DMS114 treated with DMSO at 0.1 percent for 48 hours (cell line): ENCODE measurements at regions not wholly inside any gene's neighbourhood (a gene's known extent, or its start where the extent isn't known, plus 50 kb on each side); places are given as distances from the start of the nearest gene placed in this dataset.
"Not testable (repeated sequence)": the region's sequence is repeated elsewhere in the genome, so short reads cannot be mapped to it uniquely, and the experiment has no call there.

Source experiments
- DNase-seq: peaks from one replicate; lab custom pipeline; 2025; ENCODE audit not compliant: unreplicated experiment; lab: John Stamatoyannopoulos, UW

DNA sequence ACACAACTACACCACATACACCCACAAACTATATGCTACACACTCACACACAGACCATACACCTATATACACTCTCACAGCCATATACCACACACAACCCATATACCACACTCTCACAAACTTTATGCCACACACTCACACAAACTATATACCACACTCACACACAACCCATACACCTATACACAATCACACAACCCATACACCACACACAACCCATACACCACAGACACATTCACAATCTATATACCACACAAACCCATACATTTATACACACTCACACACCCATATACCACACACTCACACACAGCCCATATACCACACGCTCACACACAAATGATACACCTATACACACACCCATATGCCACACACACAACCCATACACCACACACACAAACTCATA lies 163.3 kb downstream of the TMEM121 start:
- DNase-seq = no peak

DNA sequence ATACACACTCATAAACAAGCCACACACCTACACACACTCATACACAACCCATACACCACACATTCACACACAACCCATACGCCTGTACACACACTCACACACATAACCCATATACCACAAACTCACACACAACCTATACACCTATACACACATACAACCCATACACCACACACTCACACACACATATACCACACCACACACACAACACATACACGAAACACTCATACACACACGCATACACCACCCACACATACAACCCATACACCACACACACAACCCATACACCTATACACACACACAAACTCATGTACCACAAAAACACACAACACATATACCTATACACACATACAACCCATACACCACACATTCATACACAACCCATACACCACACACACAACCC lies 164.3 kb downstream of the TMEM121 start:
- DNase-seq = no peak

DNA sequence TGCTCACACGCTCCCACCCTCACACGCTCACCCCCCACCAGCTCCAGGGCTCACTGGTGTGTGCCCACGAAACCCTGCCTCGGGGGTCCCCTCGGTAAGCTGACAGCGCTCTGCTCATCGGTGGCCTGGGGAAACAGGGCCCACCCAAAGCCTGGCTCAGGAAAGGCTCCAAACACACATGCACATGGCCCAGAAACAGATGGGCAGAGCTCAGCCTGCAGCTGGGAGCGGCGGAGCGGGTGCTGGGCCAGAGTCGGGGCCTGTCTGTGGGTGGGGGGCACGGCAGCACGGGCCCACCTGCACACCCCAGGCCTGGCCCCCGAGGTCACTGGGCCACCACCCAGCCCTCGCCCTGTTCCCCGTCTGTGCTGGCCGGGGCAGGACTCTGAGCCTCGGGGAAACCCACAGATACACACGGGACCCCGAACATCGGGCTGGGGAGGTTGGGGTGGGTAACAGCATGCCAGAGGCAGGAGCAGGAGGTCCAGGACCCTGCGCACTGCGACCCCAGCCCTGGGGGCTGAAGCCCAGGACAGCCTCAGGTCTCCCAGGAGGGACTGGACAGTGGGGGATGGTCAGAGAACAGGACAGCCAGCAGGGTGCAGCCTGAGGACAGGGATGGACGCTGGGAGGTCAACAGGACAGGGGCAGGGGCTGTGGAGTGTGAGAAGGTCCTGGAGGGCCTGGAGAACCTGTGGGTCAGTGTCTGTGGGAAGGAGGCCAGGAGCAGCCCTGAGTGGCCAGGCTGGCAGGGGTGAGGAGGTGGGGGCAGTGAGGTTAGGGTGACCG lies 165.1 kb downstream of the TMEM121 start:
- DNase-seq = not testable (repeated sequence)

DNA sequence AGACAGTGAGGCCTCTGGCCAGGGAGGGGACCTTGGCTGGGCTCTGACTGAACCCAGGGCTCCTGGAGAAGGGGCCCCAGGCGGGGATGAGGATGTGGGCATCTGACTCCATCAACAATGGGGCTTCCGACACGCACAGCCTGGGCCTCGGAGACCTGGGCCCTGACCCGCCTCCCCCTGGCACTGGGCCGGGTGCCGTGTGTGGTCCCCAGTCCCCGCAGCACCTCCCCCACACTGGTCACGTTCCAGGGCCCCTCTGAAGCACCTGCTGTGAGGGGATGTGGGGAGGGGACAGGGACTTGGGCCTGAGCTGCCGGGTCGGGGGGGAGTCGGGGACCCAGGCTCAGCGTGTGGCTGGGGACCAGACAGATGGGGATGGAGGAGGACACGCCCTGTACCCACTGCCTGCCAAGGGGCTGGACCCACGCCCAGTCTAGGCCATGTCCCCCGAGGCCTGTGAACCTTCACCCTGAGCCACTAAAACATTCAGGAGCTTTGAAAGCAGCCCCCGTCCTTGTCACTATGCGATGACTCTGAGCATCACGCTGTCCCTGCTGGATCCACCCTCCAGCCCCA lies 165.8 kb downstream of the TMEM121 start:
- DNase-seq = not testable (repeated sequence)

DNA sequence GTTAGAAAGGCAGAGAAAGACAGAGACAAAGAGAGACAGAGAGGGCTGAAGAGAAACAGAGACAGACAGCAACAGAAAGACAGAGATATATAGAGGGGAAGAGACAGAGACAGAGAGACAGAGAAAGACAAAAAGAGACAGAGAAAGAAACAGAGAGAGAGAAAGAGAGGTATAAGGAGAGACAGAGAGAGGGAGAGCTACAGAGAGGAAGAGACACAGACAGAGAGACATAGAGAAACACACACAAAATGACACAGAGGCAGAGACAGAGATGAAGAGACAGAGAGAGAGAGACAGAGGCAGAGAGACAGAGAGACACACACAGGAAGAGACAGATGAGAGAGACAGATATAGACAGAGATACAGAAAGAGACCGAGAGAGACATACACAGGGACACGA lies 168.6 kb downstream of the TMEM121 start:
- no peak for DNase-seq

DNA sequence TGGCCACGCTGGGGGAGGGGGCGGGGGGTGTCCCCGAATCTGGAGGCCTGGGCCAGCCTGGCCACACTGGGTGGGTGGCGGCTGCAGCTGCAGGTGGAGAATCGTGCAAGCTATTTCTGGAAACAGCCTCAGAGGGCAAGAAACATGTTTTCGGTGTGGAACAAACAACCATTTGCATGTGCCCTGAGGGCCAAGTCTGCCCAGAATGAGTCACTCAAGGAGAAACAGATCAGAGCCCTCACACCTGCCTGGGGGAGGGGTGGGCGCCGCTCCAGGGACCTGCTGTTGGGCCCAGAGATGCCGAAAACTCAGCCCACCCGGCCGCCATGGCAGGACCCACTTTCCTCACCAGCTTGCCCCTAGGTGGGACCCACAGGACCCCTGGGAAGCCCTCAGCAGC lies 170.0 kb downstream of the TMEM121 start:
- not testable (repeated sequence) for DNase-seq

DNA sequence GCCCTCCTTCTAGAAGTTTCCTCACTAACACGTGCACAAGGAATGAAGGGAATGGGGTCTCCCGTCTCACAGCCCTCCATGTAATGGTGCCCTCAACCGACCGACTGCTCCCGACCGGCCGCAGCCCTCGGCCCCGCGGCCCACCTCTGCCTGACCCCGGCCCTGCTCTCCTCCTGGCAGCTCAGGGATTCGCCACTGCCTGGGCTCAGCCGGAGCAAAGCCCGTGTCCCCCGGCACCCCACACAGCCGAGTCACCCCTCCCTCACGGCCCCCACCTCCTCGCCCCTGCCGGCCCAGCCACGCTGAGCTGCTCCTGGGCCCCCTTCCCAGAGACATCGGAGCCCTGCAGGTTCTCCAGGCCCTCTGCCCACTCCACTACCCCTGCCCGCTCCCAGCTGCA lies 171.0 kb downstream of the TMEM121 start:
- DNase-seq = not testable (repeated sequence)

DNA sequence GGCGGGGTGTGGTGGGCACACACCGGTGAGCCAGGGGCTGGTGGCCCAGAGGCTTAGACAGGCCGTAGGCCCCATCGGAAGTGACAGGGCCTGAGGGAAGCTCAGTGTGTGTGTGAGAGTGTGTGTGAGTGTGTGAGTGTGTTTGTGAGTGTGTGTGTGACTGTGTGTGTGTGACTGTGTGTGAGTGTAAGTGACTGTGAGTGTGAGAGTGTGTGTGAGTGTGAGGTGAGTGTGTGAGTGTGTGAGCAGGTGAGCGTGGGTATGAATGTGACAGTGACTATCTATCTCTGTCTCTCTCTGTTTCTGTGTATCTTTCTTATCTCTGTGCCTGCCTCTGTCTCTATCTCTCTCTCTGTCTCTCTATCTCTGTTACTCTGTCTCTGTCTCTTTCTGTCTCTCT lies 171.6 kb downstream of the TMEM121 start:
- DNase-seq = not testable (repeated sequence)

DNA sequence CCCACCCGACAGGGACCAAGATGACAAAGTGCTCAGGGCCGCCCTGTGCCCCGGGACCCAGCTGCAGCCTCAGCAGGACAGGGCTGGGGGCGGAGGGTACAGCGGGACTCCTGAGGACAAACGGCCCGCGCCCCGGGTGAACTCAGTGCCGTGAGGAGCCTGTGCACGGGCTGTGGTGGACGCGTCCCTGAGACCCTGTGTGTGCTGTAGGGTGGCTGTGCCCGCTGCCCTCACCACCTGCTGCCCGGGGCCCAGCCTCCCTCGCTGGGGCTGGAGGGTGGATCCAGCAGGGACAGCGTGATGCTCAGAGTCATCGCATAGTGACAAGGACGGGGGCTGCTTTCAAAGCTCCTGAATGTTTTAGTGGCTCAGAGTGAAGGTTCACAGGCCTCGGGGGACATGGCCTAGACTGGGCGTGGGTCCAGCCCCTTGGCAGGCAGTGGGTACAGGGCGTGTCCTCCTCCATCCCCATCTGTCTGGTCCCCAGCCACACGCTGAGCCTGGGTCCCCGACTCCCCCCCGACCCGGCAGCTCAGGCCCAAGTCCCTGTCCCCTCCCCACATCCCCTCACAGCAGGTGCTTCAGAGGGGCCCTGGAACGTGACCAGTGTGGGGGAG lies 172.7 kb downstream of the TMEM121 start:
- DNase-seq = not testable (repeated sequence)

DNA sequence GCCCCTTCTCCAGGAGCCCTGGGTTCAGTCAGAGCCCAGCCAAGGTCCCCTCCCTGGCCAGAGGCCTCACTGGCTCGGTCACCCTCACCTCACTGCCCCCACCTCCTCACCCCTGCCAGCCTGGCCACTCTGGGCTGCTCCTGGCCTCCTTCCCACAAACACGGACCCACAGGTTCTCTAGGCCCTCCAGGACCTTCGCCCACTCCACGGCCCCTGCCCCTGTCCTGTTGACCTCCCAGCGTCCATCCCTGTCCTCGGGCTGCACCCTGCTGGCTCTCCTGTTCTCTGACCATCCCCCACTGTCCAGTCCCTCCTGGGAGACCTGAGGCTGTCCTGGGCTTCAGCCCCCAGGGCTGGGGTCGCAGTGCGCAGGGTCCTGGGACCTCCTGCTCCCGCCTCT lies 173.3 kb downstream of the TMEM121 start:
- not testable (repeated sequence) for DNase-seq

DNA sequence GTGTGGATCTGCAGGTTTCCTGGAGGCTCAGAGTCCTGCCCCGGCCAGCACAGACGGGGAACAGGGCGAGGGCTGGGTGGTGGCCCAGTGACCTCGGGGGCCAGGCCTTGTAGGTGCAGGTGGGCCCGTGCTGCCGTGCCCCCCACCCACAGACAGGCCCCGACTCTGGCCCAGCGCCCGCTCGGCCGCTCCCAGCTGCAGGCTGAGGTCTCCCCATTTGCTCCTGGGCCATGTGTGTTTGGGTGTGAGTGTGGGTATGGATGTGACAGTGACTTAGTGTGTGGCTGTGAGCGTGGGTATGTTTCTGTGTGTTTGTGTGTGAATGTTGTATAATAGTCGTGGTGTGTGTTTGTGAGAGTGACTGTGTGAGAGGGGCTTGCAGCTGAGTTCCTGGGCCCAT lies 173.8 kb downstream of the TMEM121 start:
- not testable (repeated sequence) for DNase-seq

DNA sequence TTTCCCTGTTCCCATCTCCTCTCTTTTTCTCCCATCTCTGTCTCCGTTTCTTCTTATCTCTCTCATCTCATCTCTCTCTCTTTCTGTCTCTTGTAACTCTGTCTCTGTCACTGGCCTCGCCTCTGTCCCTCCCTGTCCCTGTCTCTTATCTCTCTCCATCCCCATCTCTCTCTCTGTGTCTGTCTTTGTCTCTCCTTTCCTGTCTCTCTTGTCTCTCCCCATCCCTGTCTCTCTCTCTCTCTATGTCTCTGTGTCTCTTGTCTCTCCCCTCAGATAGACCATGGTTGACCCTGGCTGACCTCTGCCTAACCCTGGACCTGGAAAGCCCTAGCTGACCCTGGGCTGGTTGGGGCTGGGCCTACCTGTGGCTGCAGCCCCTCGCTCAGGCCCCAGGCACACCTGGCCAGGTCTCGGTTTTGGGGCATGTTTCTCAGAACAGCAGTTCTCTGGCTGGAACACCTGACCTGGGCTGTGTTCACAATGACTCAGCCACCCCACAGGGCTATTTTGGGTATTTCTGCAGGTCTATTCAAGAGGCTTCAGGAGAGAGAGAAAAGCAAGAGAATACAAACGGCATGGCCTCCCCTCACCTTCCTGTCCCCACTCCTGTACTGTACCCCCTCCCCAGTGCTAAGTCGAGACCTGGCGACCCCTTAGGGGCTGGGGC lies 174.4 kb downstream of the TMEM121 start:
- DNase-seq = no peak

DNA sequence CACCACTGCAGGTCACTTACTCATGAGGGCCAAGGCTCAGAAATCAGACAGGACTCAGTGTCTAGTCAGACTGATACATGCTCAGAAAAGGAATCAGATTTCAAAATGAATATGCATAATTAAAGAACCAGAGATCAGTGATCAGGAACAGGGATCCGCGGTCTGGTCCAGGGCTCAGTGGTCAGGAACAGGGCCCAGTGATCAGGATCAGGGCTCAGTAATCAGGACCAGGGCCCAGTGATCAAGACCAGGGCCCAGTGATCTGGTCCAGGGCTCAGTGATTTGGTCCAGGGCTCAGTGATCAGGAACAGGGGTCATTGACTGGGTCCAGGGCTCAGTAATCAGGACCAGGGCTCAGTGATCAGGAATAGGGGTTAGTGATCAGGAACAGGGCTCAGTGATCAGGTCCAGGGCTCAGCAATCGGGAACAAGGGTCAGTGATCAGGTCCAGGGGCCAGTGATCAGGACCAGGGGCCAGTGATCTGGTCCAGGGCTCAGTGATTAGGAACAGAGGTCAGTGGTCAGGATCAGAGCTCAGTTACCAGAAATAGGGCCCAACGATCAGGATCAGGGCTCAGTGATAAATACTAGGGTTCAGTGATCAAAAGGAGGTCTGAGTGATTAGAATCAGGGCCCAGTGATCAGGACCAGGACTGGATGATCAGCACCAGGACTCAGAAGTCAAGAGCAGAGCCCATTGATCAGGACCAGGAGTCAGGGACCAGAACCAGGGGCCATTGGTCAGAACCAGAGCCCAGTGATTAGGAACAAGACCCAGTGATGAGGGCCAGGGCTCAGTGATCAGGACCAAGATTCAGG lies 175.3 kb downstream of the TMEM121 start:
- no peak for DNase-seq

DNA sequence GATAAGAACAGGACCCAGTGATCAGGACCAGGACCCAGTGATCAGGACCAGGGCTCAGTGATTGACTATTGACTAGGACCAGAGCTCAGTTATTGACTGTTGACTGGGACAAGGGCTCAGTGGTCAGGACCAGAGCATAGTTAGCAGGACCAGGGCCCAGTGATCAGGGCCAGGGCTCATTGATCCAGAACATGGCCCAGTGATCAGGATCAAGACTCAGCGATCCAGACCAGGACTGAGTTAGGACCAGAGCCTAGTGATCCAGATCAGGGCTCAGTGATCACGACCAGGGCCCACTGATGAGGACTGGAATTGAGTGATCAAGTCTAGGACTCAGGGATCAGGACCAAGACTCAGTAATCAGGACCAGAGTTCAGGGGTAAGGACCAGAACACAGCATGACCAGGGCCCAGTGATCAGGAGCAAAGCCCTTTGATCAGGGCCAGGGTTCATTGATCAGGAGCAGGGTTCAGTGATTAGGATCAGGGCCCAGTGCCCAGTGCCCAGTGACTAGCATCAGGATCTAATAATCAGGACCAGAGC lies 176.0 kb downstream of the TMEM121 start:
- DNase-seq = no peak

DNA sequence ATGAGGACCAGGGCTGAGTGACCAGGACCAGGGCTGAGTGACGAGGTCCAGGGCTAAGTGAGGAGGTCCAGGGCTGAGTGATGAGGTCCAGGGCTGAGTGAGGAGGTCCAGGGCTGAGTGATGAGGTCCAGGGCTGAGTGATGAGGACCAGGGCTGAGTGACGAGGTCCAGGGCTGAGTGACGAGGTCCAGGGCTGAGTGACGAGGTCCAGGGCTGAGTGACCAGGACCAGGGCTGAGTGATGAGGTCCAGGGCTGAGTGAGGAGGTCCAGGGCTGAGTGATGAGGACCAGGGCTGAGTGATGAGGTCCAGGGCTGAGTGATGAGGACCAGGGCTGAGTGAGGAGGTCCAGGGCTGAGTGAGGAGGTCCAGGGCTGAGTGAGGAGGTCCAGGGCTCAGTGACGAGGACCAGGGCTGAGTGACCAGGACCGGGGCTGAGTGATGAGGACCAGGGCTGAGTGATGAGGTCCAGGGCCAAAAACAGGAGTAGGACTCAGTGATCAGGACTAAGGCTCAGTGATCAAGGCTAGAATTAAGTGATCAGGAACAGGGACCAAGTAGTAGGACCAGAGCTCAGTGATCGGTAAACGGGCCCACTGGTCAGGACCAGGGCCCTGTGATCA lies 176.8 kb downstream of the TMEM121 start:
- DNase-seq = not testable (repeated sequence)

DNA sequence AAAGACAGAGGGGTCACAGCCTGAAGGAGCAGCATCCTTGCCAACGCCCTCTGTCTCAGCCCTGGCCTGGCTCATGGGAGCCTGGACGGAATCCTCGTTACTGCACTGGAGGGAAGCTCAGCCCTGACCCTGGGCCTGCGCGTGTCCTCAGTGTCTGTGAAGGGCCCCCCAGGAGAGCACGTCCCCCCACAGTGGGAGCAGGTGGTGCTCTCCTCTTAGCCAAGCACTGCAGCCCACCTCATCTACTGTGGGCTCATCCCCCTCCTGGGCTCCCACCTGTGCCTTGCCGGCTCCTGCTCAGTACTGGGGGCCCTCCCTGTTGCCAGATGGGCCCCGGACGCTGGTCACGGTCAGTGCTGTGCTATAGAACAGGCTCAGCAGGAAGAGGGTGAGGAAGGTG lies 177.7 kb downstream of the TMEM121 start:
- not testable (repeated sequence) for DNase-seq

DNA sequence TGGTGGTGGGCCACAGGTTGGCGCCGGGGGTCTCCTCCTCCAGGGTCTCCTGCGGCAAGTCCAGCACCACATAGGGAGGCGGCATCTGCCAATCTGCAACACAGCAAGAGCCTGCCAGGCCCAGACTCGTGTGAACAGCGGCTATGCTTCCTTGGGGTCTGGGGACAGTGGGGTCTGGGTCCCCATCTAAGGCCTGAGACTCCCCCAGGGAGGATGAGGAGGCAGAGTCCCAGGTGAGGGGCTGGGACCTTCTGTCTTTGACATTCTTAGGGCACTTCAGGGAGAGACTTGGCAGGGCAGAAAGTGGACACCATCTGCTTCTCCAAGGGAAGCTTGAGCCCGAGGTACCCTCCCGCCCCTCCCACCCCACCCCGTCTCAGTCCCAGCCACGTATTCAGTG lies 178.1 kb downstream of the TMEM121 start:
- not testable (repeated sequence) for DNase-seq

DNA sequence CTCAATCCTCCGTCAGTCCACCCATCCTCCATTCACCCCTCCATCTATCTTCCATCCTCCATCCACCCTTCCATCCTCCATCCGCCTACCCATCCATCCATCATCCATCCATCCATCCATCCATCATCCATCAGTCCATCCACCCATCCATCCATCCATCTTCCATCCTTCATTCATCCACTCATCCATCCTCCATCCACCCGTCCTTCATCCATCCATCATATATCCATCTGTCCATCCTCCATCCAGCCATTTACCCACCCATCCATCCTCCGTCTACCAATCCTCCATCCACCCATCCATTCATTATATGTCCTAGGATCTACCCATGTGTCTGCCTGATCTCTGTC lies 179.1 kb downstream of the TMEM121 start:
- not testable (repeated sequence) for DNase-seq

DNA sequence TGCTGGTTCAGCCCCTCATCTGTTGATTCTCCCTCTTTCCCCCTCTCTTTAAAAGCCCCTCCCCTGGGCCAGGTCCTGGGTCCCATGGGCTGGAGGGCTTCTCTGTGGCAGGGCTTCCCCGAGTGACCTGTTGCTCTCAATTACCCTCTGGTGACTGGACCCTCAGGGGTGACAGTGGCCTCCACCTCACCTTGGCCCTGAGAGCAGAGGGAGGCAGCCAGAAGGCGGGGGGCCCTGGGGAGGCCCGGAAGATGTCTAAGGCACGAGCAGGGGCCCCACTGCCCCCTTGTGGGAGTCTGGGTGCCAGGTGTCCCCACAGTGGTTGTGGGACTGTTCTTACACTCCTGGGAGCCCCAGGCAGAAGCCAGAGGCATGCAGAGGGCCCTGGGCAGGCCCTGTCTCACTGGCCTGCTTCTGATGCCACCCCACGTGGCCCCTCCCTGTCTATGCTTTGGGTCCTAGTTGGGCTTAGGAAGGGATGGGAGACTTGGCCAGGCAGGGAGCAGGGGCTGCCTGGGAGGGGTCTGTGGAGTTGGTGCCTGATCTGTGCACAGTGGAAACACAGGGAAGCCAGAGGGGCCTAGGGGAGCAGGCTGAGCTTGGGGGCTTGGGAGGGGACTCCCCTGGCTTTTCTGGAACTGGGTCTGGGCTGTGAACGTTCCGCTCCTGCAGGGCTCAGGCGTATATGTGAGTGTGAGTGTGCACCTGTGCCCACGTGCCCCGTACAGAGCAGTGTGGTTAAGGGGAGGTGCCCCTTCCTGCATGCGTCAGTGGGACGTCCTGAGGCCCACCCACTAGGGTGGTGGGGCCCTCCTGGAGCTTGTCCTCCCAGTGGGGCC lies 179.7 kb downstream of the TMEM121 start:
- not testable (repeated sequence) for DNase-seq
